H9 (cell line): ENCODE measurements at regions not wholly inside any gene's neighbourhood (a gene's known extent, or its start where the extent isn't known, plus 50 kb on each side); places are given as distances from the start of the nearest gene placed in this dataset.

Experiments
- DNase-seq: peaks from one replicate; pipeline ENCODE4 v3.0.0-alpha.2; 2017
- H2AFZ ChIP-seq: one replicate; pipeline ENCODE4 v1.6.1; 2013; ENCODE audit warnings: mild to moderate bottlenecking, low read length, control low read depth, moderate library complexity
- H2AK5ac ChIP-seq: 2 replicates; pipeline ENCODE4 v1.6.1; 2013; ENCODE audit warnings: low read length, control low read depth, mixed read lengths; ENCODE audit not compliant: insufficient read length
- H2BK120ac ChIP-seq: one replicate; pipeline ENCODE4 v1.6.1; 2013; ENCODE audit warnings: low read depth, mild to moderate bottlenecking, low read length, control low read depth, inconsistent platforms; ENCODE audit not compliant: poor library complexity, severe bottlenecking
- H2BK12ac ChIP-seq: 2 replicates; pipeline ENCODE4 v1.6.1; 2013; ENCODE audit warnings: low read length, control low read depth, mixed read lengths, low read depth; ENCODE audit not compliant: insufficient read length
- H2BK15ac ChIP-seq: 2 replicates; pipeline ENCODE4 v1.6.1; 2013; ENCODE audit warnings: low read depth, low read length, control low read depth
- H2BK20ac ChIP-seq: one replicate; pipeline ENCODE4 v1.6.1; 2013; ENCODE audit warnings: low read depth, mild to moderate bottlenecking, low read length, control low read depth, inconsistent platforms; ENCODE audit not compliant: poor library complexity, severe bottlenecking
- H2BK5ac ChIP-seq: 2 replicates; pipeline ENCODE4 v1.6.1; 2013; ENCODE audit warnings: low read length, control low read depth, mixed read lengths; ENCODE audit not compliant: insufficient read length
- H3K14ac ChIP-seq: 2 replicates; pipeline ENCODE4 v1.6.1; 2013; ENCODE audit warnings: low read length, control low read depth; ENCODE audit not compliant: insufficient read depth
- H3K18ac ChIP-seq: 2 replicates; pipeline ENCODE4 v1.6.1; 2013; ENCODE audit warnings: low read depth, mild to moderate bottlenecking, mixed read lengths, low read length, control low read depth; ENCODE audit not compliant: insufficient read length
- H3K23ac ChIP-seq: 2 replicates; pipeline ENCODE4 v1.6.1; 2013; ENCODE audit warnings: low read length, control low read depth, mixed read lengths, low read depth; ENCODE audit not compliant: insufficient read length
- H3K23me2 ChIP-seq: 2 replicates; pipeline ENCODE4 v1.6.1; 2013; ENCODE audit warnings: low read depth, mild to moderate bottlenecking, mixed read lengths, low read length, control low read depth; ENCODE audit not compliant: insufficient read length, poor library complexity, severe bottlenecking
- H3K27ac ChIP-seq: 2 replicates; pipeline ENCODE4 v1.5.1; 2013; ENCODE audit warnings: low read length, control low read depth, mixed read lengths, low read depth; ENCODE audit not compliant: insufficient read length
- H3K27me3 ChIP-seq: 2 replicates; pipeline ENCODE4 v1.6.1; 2013; ENCODE audit warnings: low read length, control low read depth, inconsistent platforms; ENCODE audit not compliant: insufficient read depth
- H3K4ac ChIP-seq: 2 replicates; pipeline ENCODE4 v1.6.1; 2013; ENCODE audit warnings: low read depth, mild to moderate bottlenecking, control low read depth, inconsistent platforms, low read length, moderate library complexity
- H3K4me1 ChIP-seq: 2 replicates; pipeline ENCODE4 v1.6.1; 2013; ENCODE audit warnings: low read length, control low read depth, inconsistent platforms; ENCODE audit not compliant: insufficient read depth
- H3K4me2 ChIP-seq: 2 replicates; pipeline ENCODE4 v1.6.1; 2013; ENCODE audit warnings: low read length, control low read depth, mixed read lengths; ENCODE audit not compliant: insufficient read length, insufficient read depth
- H3K56ac ChIP-seq: 2 replicates; pipeline ENCODE4 v1.6.1; 2013; ENCODE audit warnings: low read depth, mild to moderate bottlenecking, mixed read lengths, low read length, control low read depth; ENCODE audit not compliant: insufficient read length
- H3K79me1 ChIP-seq: 2 replicates; pipeline ENCODE4 v1.6.1; 2013; ENCODE audit warnings: low read depth, mild to moderate bottlenecking, moderate library complexity, low read length, control low read depth, inconsistent platforms; ENCODE audit not compliant: insufficient read depth, poor library complexity, severe bottlenecking
- H3K79me2 ChIP-seq: 2 replicates; pipeline ENCODE4 v1.6.1; 2013; ENCODE audit warnings: low read length, control low read depth, inconsistent platforms; ENCODE audit not compliant: insufficient read depth
- H3K9ac ChIP-seq: 2 replicates; pipeline ENCODE4 v1.6.1; 2013; ENCODE audit warnings: low read length, control low read depth, mixed read lengths; ENCODE audit not compliant: insufficient read length; ENCODE audit errors: extremely low read depth
- H3K9me3 ChIP-seq: one replicate; pipeline ENCODE4 v1.6.1; 2013; ENCODE audit warnings: low read depth, low read length, inconsistent platforms; ENCODE audit not compliant: control insufficient read depth
- H3T11ph ChIP-seq: one replicate; pipeline ENCODE4 v1.6.1; 2013; ENCODE audit warnings: mild to moderate bottlenecking, low read length, control low read depth, inconsistent platforms
- H4K20me1 ChIP-seq: one replicate; pipeline ENCODE4 v1.6.1; 2013; ENCODE audit not compliant: control insufficient read depth, insufficient read length, insufficient read depth
- H4K5ac ChIP-seq: 2 replicates; pipeline ENCODE4 v1.6.1; 2013; ENCODE audit warnings: low read depth, mild to moderate bottlenecking, mixed read lengths, low read length, control low read depth; ENCODE audit not compliant: insufficient read length
- H4K8ac ChIP-seq: replicated peaks from 2 replicates; pipeline ENCODE4 v1.6.1; 2013; ENCODE audit warnings: low read length, control low read depth, mixed read lengths, low read depth; ENCODE audit not compliant: insufficient read length
- H4K91ac ChIP-seq: 2 replicates; pipeline ENCODE4 v1.6.1; 2013; ENCODE audit warnings: low read depth, mild to moderate bottlenecking, moderate library complexity, mixed read lengths, low read length, control low read depth; ENCODE audit not compliant: insufficient read length
- H3K27ac Mint-ChIP-seq, 3 experiments: 2 replicates in 2 of 3; 3 replicates in 1 of 3; pipeline ENCODE4 v1.8.0; 2020 to 2021; ENCODE audit warnings: mixed read lengths in 3 of 3, mild to moderate bottlenecking in 1 of 3, moderate library complexity in 1 of 3
- H3K27me3 Mint-ChIP-seq: 2 replicates; pipeline ENCODE4 v1.8.0; 2021; ENCODE audit warnings: low read depth, mild to moderate bottlenecking, moderate library complexity, mixed read lengths
- H3K36me3 Mint-ChIP-seq, 3 experiments: 2 replicates in 2 of 3; 3 replicates in 1 of 3; pipeline ENCODE4 v1.8.0; 2020 to 2021; ENCODE audit warnings: low read depth in 3 of 3, mixed read lengths in 3 of 3; ENCODE audit not compliant: insufficient read depth in 1 of 3
- H3K4me1 Mint-ChIP-seq, 2 experiments: 2 replicates each; pipeline ENCODE4 v1.8.0; 2020; ENCODE audit warnings: mixed read lengths in 2 of 2
- H3K4me3 Mint-ChIP-seq, 2 experiments: 2 replicates in 1 of 2; 3 replicates in 1 of 2; pipeline ENCODE4 v1.8.0; 2020 to 2021; ENCODE audit warnings: mild to moderate bottlenecking in 2 of 2, mixed read lengths in 2 of 2, moderate library complexity in 1 of 2
- H3K9me3 Mint-ChIP-seq, 2 experiments: 2 replicates in 1 of 2; 3 replicates in 1 of 2; pipeline ENCODE4 v1.8.0; 2020; ENCODE audit warnings: mild to moderate bottlenecking in 2 of 2, mixed read lengths in 2 of 2, moderate library complexity in 1 of 2
- WGBS: extraction: QIAGEN DNeasy Blood & Tissue Kit; methylation state at CpG from one replicate; pipeline ENCODE4 v1.1.7; 2013; ENCODE audit warnings: missing lambda C conversion rate, low lambda C conversion rate, mixed read lengths; ENCODE audit not compliant: insufficient read length; ENCODE audit errors: extremely low coverage; 5-methylcytosine and 5-hydroxymethylcytosine counted together
- TF ChIP-seq, protein P1 (sequence below): fragments of 200-600 bp; sonication (generic); conservative IDR thresholded peaks from 3 replicates; pipeline ENCODE4 v1.8.0; 2021; ENCODE audit warnings: antibody characterized with exemption, mild to moderate bottlenecking

DNA sequence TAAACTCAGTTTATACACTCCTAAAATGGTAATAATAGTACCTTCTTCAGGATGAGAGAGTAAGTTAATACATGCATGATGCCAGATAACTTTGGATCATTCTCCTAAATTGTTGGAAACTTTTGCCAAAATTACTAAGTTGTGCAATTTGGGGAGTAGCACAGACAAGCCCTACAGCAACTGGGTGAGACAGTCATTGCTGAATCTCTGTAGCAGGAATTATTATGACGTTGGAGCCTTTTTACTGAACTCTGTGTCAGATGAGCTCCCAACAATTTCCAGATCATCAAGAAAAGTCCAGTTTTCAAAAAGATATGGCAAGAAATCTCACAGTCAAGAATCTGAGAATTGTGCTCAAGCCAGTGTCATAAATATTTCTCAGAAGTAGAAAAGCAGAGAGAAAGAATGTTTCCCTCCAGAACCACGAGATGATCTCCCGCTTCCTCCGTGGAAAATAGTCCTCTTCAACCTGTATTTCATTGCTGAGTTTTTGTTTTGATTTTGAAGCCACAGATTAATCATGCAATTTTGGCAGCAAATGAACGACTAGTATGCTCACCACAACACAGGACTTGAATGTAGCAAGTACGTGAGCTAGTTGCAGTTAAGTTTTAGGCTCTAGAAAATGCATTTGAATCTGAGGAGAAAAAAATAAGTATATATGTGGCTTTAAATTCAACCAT, 485.4 kb downstream of the CNTN6 start:
- H3K18ac ChIP-seq: no peak overlapping the region
- H4K20me1 ChIP-seq: no peaks in the 10 kb centered on the region
- no peaks in the 10 kb centered on the region for H3K9me3 ChIP-seq
- H4K8ac ChIP-seq: no peak overlapping the region
- no peak overlapping the region for H2AFZ ChIP-seq
- no peak overlapping the region for H4K91ac ChIP-seq
- no peaks in the 10 kb centered on the region for H3K4me1 ChIP-seq
- H3K4ac ChIP-seq: no peak overlapping the region
- no peak overlapping the region for H3K23ac ChIP-seq
- Mint-ChIP-seq H3K4me1 (no peaks in the 10 kb centered on the region), H3K27me3 (no peaks in the 10 kb centered on the region), H3K4me3 (no peak overlapping the region), H3K9me3 (no peaks in the 10 kb centered on the region), H3K36me3 (no peaks in the 10 kb centered on the region), H3K27ac (no peak overlapping the region)
- TF ChIP-seq, protein P1, sequence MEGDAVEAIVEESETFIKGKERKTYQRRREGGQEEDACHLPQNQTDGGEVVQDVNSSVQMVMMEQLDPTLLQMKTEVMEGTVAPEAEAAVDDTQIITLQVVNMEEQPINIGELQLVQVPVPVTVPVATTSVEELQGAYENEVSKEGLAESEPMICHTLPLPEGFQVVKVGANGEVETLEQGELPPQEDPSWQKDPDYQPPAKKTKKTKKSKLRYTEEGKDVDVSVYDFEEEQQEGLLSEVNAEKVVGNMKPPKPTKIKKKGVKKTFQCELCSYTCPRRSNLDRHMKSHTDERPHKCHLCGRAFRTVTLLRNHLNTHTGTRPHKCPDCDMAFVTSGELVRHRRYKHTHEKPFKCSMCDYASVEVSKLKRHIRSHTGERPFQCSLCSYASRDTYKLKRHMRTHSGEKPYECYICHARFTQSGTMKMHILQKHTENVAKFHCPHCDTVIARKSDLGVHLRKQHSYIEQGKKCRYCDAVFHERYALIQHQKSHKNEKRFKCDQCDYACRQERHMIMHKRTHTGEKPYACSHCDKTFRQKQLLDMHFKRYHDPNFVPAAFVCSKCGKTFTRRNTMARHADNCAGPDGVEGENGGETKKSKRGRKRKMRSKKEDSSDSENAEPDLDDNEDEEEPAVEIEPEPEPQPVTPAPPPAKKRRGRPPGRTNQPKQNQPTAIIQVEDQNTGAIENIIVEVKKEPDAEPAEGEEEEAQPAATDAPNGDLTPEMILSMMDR: no peak
- H2BK12ac ChIP-seq: no peak overlapping the region
- H4K5ac ChIP-seq: no peak overlapping the region
- WGBS: no CpG with 5 or more reads among the region's 6 CpGs
- H3K27me3 ChIP-seq: no peaks in the 10 kb centered on the region
- H3K79me2 ChIP-seq: no peaks in the 10 kb centered on the region
- no peak overlapping the region for H2BK5ac ChIP-seq
- H3K14ac ChIP-seq: no peak overlapping the region
- H3K27ac ChIP-seq: no peak overlapping the region
- H3K9ac ChIP-seq: no peak overlapping the region
- no peak overlapping the region for H2BK120ac ChIP-seq
- H3T11ph ChIP-seq: no peak overlapping the region
- DNase-seq: no peak
- no peaks in the 10 kb centered on the region for H3K23me2 ChIP-seq
- H2AK5ac ChIP-seq: no peak overlapping the region
- H3K56ac ChIP-seq: no peak overlapping the region
- H2BK15ac ChIP-seq: no peak overlapping the region
- no peak overlapping the region for H3K4me2 ChIP-seq
- H2BK20ac ChIP-seq: no peak overlapping the region
- H3K79me1 ChIP-seq: no peaks in the 10 kb centered on the region
